Stimulated activated CD4-positive, alpha-beta T cell treated with anti-CD3 and anti-CD28 coated beads, TNF-alpha, amount 100 ng/mL, for 48 hours (primary cell): ENCODE measurements at regions not wholly inside any gene's neighbourhood (a gene's known extent, or its start where the extent isn't known, plus 50 kb on each side); places are given as distances from the start of the nearest gene placed in this dataset.

Experiments used
- DNase-seq, 3 donors: peaks; one replicate each; pipeline ENCODE4 v3.0.0-alpha.2; 2020; ENCODE audit warnings: low read depth in 3 of 3

DNA sequence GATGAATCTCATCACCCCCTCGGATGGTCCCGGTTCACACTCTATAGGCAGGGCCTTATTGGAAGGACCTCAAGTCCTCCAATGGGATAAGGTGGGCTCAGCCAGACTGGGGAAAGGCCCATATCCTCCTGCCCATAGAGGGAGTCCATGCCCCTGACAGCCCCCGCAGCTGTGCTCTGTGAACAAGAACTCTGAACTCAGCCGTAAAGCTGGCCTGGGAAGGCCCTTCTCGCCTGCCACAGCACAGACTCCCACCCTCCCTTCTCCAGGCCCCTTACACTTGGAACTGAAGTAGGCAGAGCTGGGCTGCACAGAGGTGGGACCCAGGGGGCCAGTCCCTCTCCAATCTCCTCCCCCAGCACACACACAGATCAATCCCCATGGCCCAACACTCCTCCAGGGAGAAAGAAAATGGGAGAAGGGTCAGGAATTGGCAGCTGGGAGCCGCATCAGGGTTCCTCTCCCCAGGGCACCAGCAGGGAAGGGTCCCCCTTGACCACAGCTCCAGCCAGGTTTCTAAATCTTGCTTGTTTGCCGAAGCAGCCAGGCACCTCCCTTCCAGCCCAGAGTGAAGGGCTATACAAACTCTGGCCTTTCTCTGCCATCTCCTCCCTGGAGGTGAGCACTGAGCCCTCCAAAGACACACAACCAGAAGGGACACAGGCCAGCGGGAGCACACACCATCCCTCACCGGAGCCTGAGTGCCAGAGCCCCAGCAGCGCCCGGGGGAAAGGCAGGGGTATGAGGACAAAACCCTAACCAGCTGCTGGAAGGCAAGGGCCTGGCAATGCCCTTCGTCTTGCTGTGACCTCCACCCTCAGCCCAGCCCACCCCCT lies 454.1 kb downstream of the SOX9 start:
- no peak for DNase-seq

- DNase-seq: no peak
These were observed 454.9 kb downstream of the SOX9 start for GRCh38 chr17:72575542-72576233.

DNA sequence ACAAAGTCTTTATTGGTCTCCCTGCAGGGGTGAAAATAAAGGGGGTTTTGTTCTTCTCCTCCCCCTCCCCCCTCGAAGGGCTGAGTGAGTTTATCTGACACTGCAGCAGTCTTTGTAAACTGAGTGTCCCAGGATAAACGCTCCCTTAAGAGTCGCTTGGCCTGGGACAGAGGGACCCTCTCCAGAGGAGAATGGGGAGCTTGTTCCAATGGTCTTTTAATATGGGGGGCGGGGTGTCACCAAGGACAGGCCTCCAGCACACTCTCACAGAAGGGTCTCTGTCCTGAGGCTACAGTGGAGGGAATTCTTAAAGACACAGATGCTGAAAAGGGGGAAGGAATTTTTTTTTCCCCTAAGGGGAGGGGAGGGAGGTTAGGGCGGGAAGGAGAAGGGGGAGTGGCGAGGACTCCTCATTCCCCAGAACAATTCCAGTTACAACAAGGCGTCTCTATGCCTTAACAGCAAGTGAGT lies 455.5 kb downstream of the SOX9 start:
- DNase-seq: no peak

GRCh38 chr17:72578817-72579470 lies 458.1 kb downstream of the SOX9 start:
- DNase-seq: no peak

- no peak for DNase-seq
These were observed 459.1 kb downstream of the SOX9 start for GRCh38 chr17:72579990-72580320.

GRCh38 chr17:72580321-72581127 lies 459.7 kb downstream of the SOX9 start:
- DNase-seq: no peak

DNA sequence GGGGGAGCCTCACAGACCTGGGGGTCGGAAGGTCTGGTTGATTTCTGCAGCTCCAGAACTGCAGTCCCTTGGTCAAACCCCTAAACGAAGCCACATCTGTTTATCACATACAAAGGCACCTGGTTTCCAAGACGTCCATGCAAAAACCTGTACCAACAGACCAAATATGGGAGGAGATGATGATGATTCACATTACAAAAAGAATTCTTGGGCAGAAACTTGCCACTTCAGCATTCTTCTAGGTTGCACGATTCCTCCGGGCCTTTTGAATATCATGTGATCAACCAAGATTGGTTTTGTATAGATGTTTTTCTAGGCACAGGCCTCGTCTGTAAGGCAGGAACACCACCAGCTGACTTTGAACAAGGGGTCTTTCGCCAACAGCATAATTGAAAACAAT lies 466.3 kb downstream of the SOX9 start:
- no peak for DNase-seq

DNA sequence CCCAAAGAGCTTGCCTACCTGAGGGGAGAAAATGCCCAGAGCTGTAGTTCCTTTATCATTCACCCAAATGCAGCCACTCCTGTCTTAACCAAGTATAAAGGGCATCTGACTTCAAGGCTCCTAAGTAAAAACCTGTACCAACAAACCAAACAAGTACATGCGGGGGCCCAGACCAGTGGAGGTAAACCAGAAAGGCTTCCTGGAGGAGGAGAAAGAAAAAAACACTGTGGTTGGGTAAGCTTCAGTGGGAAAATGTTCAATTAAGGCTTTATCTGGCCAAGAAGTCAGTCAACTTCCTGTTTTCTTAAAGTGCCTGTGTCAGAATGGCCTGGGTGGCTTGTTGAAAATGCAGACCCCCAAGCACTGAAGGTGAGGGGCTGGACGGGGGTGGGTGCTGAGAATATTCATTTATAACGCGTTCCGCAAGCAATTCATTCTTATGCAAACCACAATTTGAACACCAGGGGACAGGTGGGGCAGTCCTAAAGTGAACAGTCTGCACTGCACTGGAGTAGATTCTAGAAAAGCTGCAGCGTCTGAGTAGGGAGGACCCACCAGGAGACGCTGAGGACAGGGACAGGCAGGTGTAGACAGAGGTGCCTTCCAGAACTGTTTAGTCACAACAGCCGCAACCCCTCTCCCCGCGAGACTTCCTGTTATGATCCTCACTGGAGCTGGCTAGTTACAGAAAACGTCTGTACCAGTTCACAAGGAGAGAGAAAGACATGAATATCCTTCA lies 467.1 kb downstream of the SOX9 start:
- DNase-seq: no peak

DNA sequence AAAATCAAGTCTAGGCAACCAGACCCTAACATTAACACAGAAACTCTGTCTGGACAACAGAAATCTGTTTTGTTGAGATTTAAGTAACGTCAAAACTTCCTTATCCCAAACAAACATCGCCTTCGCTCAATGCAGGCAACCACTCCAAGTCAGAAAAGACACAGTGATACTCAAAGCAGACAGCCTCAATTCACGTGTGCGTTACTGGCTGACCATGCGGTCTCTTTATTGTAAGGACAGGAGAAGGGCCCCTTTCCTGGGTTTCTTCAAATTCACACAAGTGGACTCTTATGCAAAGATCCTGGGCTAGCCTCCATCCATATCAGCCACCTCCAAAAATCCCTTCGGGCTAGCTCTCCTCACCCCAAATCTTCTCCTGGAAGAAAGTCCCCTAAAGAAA lies 467.7 kb downstream of the SOX9 start:
- no peak for DNase-seq

DNA sequence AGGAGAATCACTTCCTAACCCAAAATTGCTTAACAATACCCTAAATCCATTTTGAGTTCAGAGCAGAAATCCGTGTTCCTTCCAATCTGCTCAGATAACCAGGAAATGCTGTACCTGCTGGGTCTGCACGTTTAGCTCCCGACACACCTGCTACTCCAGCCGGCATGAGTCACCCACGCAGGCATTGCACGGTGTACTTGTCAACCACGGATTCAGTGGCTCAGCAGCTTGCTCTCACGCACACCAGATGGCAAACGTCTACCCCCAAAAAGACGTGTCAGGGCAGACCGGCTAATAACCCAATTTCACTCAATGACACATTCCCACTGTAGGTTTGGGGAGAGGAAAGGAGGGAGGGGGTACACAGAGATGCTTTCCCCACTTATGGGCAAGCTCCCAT lies 468.1 kb downstream of the SOX9 start:
- no peak for DNase-seq

DNA sequence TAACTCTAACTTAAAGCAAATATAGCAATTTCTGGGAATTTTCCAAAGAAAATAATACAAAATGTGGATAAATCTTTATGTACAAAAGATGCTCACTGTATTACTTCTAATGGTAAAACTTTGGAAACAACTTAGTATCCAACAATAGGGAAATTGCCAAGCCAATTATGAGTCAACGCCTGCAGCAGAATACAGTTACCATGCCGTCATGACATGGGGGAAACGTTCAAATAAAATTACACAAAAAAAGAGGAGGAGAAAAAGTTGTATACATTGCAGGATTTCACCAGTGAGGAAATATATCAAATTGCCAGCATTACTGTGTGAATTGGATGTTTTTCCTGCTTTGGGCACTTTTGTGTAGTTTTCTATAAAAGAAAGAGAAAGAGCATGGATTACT lies 469.6 kb downstream of the SOX9 start:
- DNase-seq: no peak

GRCh38 chr17:72590882-72591281 lies 470.1 kb downstream of the SOX9 start:
- DNase-seq: no peak

- DNase-seq: no peak
These were observed 470.7 kb downstream of the SOX9 start for GRCh38 chr17:72591289-72592241.

- peak; percentile 29 to 49 (median 39) for DNase-seq
These were observed 471.6 kb downstream of the SOX9 start for GRCh38 chr17:72592242-72592966.

- no peak for DNase-seq
These were observed 472.1 kb downstream of the SOX9 start for GRCh38 chr17:72592967-72593325.

DNA sequence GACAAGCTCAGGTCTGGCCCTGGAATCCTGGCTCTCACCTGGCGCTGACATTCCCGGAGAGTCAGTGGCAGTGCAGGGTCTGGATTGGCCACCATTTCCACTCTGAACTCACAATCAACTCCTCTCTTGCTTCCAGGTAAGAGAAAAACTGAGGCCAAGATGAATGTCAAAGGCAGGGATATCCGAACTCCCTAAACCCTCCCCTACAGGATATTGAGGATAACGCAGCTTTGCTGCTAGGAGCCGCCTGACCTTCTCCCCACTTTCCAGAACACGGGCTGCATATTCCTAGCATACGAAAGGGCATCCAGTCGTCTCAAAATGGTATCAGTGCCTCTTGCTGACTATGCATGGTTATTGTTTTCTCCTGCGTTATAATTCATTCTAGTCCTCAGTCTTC lies 473.4 kb downstream of the SOX9 start:
- no peak for DNase-seq
